H1 (cell line): ENCODE measurements at regions not wholly inside any gene's neighbourhood (a gene's known extent, or its start where the extent isn't known, plus 50 kb on each side); places are given as distances from the start of the nearest gene placed in this dataset.

Experiments
- CTCF ChIA-PET: fragments of 300-600 bp; sonication (Branson Sonifier 250); formaldehyde crosslinking; loops from one replicate; lab custom pipeline; 2021; ENCODE audit not compliant: partially characterized antibody; lab: Charles Lee
- POLR2A ChIA-PET: fragments of 300-600 bp; sonication (Branson Sonifier 250); formaldehyde crosslinking; loops from one replicate; lab custom pipeline; 2021; ENCODE audit warnings: inconsistent platforms; ENCODE audit not compliant: partially characterized antibody; lab: Charles Lee
- DNase-seq, 2 experiments: peaks; one replicate each; pipeline versions ENCODE4 v3.0.0 to v3.0.0-alpha.2; 2010 to 2022; ENCODE audit warnings: low spot score in 2 of 2, low read depth in 1 of 2, mixed read lengths in 1 of 2
- FAIRE-seq: peaks from 2 replicates; lab custom pipeline; 2011; peaks lifted over from hg19 to GRCh38; lab: Jason Lieb, UNC
- H2AFZ ChIP-seq: 2 replicates; pipeline ENCODE4 v1.8.1; 2012; ENCODE audit warnings: low read length, inconsistent platforms
- H2AK5ac ChIP-seq: 2 replicates; pipeline ENCODE4 v1.6.1; 2013; ENCODE audit warnings: low read depth, low read length
- H2BK120ac ChIP-seq: replicated peaks from 2 replicates; pipeline ENCODE3; 2013; ENCODE audit warnings: low read depth, low read length, inconsistent platforms
- H2BK12ac ChIP-seq: 2 replicates; pipeline ENCODE4 v1.6.1; 2013; ENCODE audit warnings: low read depth, low read length
- H2BK15ac ChIP-seq: 2 replicates; pipeline ENCODE4 v1.6.1; 2013; ENCODE audit warnings: low read length
- H2BK20ac ChIP-seq: 2 replicates; pipeline ENCODE4 v1.6.1; 2013; ENCODE audit warnings: low read length
- H2BK5ac ChIP-seq: 2 replicates; pipeline ENCODE4 v1.6.1; 2013; ENCODE audit warnings: low read depth, low read length
- H3K14ac ChIP-seq: 2 replicates; pipeline ENCODE4 v1.6.1; 2013; ENCODE audit warnings: inconsistent platforms; ENCODE audit not compliant: insufficient read length
- H3K18ac ChIP-seq: 2 replicates; pipeline ENCODE4 v1.6.1; 2013; ENCODE audit warnings: low read length; ENCODE audit errors: extremely low read depth
- H3K23ac ChIP-seq: 2 replicates; pipeline ENCODE4 v1.6.1; 2013; ENCODE audit warnings: inconsistent platforms; ENCODE audit not compliant: insufficient read length
- H3K23me2 ChIP-seq: 2 replicates; pipeline ENCODE4 v1.6.1; 2013; ENCODE audit warnings: low read depth, low read length
- H3K27ac ChIP-seq: 2 replicates; pipeline ENCODE4 v1.6.1; 2011; ENCODE audit warnings: low read depth, low read length, inconsistent platforms
- H3K27me3 ChIP-seq, 4 experiments: replicated peaks in 1 of 4; 1 replicate in 1 of 4; 2 replicates in 3 of 4; pipeline versions ENCODE4 v1.6.1 to v1.8.1; 2011 to 2013; ENCODE audit warnings: low read length in 3 of 4, mild to moderate bottlenecking in 3 of 4, inconsistent platforms in 2 of 4, mixed read lengths in 2 of 4, moderate library complexity in 1 of 4; ENCODE audit not compliant: control insufficient read depth in 3 of 4, insufficient read depth in 3 of 4; ENCODE audit errors: extremely low read depth in 1 of 4
- H3K36me3 ChIP-seq, 4 experiments: 2 replicates each; pipeline versions ENCODE4 v1.6.1 to v1.8.1; 2011 to 2013; ENCODE audit warnings: mild to moderate bottlenecking in 4 of 4, low read length in 3 of 4, moderate library complexity in 2 of 4, control low read depth in 1 of 4, inconsistent platforms in 1 of 4; ENCODE audit not compliant: insufficient read depth in 4 of 4, control insufficient read depth in 2 of 4
- H3K4ac ChIP-seq: replicated peaks from 2 replicates; pipeline ENCODE3; 2013; ENCODE audit warnings: low read length, low read depth, mixed read lengths, inconsistent platforms; ENCODE audit not compliant: insufficient read length
- H3K4me1 ChIP-seq, 4 experiments: replicated peaks in 1 of 4; 1 replicate in 1 of 4; 2 replicates in 3 of 4; pipeline versions ENCODE4 v1.6.1 to v1.8.1; 2011 to 2013; ENCODE audit warnings: low read length in 3 of 4, inconsistent platforms in 2 of 4, mixed read lengths in 1 of 4; ENCODE audit not compliant: insufficient read depth in 4 of 4, control insufficient read depth in 3 of 4
- H3K4me2 ChIP-seq, 2 experiments: 2 replicates each; pipeline versions ENCODE4 v1.6.1 to v1.8.1; 2011 to 2013; ENCODE audit warnings: low read depth in 2 of 2, low read length in 2 of 2, control low read depth in 1 of 2, inconsistent platforms in 1 of 2, mild to moderate bottlenecking in 1 of 2; ENCODE audit not compliant: insufficient read depth in 1 of 2
- H3K4me3 ChIP-seq, 4 experiments: fragments of 200-600, 300-600 bp in 1 of 4; sonication (generic), shearing (Covaris generic), sonication (Bioruptor Twin) in 1 of 4; 2 replicates each; pipeline versions ENCODE4 v1.5.1 to v1.8.1; 2011 to 2016; ENCODE audit warnings: low read length in 4 of 4, low read depth in 3 of 4, control low read depth in 2 of 4, inconsistent platforms in 2 of 4, mild to moderate bottlenecking in 2 of 4, mixed read lengths in 1 of 4, moderate library complexity in 1 of 4; ENCODE audit not compliant: insufficient read depth in 2 of 4; ENCODE audit errors: extremely low read depth in 1 of 4
- H3K56ac ChIP-seq: replicated peaks from 2 replicates; pipeline ENCODE3; 2013; ENCODE audit warnings: low read depth, mild to moderate bottlenecking, mixed read lengths, low read length, inconsistent platforms; ENCODE audit not compliant: insufficient read length
- H3K79me1 ChIP-seq: 2 replicates; pipeline ENCODE4 v1.6.1; 2013; ENCODE audit warnings: low read depth, low read length, control low read depth
- H3K79me2 ChIP-seq, 2 experiments: 2 replicates each; pipeline versions ENCODE4 v1.6.1 to v1.8.1; 2012 to 2013; ENCODE audit warnings: low read length in 2 of 2, mild to moderate bottlenecking in 2 of 2, inconsistent platforms in 1 of 2; ENCODE audit not compliant: insufficient read depth in 2 of 2, control insufficient read depth in 1 of 2
- H3K9ac ChIP-seq, 4 experiments: replicated peaks in 1 of 4; 1 replicate in 1 of 4; 2 replicates in 3 of 4; pipeline versions ENCODE4 v1.6.1 to v1.8.1; 2011 to 2013; ENCODE audit warnings: low read depth in 3 of 4, low read length in 3 of 4, control low read depth in 2 of 4, mild to moderate bottlenecking in 2 of 4, moderate library complexity in 2 of 4, inconsistent platforms in 1 of 4; ENCODE audit errors: extremely low read depth in 1 of 4
- H3K9me3 ChIP-seq, 2 experiments: 2 replicates each; pipeline versions ENCODE4 v1.6.1 to v1.8.1; 2012 to 2013; ENCODE audit warnings: mild to moderate bottlenecking in 2 of 2, moderate library complexity in 2 of 2, control low read depth in 1 of 2, inconsistent platforms in 1 of 2, low read depth in 1 of 2, low read length in 1 of 2, mixed read lengths in 1 of 2; ENCODE audit not compliant: insufficient read depth in 2 of 2
- H4K20me1 ChIP-seq, 2 experiments: replicated peaks in 1 of 2; 2 replicates each; pipeline versions ENCODE3 to v1.8.1; 2011 to 2013; ENCODE audit warnings: inconsistent platforms in 2 of 2, low read length in 2 of 2, mild to moderate bottlenecking in 1 of 2; ENCODE audit not compliant: insufficient read depth in 2 of 2, control insufficient read depth in 1 of 2
- H4K5ac ChIP-seq: 2 replicates; pipeline ENCODE4 v1.6.1; 2013; ENCODE audit warnings: low read length, low read depth, mixed read lengths, inconsistent platforms; ENCODE audit not compliant: insufficient read length
- H4K8ac ChIP-seq: 2 replicates; pipeline ENCODE4 v1.8.0; 2013; ENCODE audit warnings: mild to moderate bottlenecking, moderate library complexity, low read length, inconsistent platforms; ENCODE audit not compliant: insufficient read depth; ENCODE audit errors: extremely low read depth
- H4K91ac ChIP-seq: replicated peaks from 2 replicates; pipeline ENCODE3; 2013; ENCODE audit warnings: low read length, mixed read lengths, inconsistent platforms; ENCODE audit not compliant: insufficient read length
- CBX8 ChIP-seq: fragments of 300-800, 300-1000 bp; sonication (generic); IDR thresholded peaks from 2 replicates; pipeline ENCODE4 v1.7.1; 2016; ENCODE audit warnings: low read depth, low read length, borderline replicate concordance
- CEBPB ChIP-seq: IDR thresholded peaks from 2 replicates; pipeline ENCODE4 v1.6.1; 2012; ENCODE audit warnings: low read depth, low read length
- CTBP2 ChIP-seq: IDR thresholded peaks from 2 replicates; pipeline ENCODE4 v1.7.0; 2011; ENCODE audit warnings: borderline replicate concordance, mild to moderate bottlenecking, moderate library complexity, mixed read lengths, low read length; ENCODE audit not compliant: insufficient read depth, insufficient read length
- JUND ChIP-seq: IDR thresholded peaks from 2 replicates; pipeline ENCODE4 v1.6.1; 2011; ENCODE audit warnings: mild to moderate bottlenecking, improper control_type of control experiment, low read length
- KDM5A ChIP-seq: fragments of 200-600 bp; IDR thresholded peaks from 2 replicates; pipeline ENCODE4 v1.7.1; 2012; ENCODE audit warnings: mild to moderate bottlenecking, low read length, inconsistent platforms, mixed read lengths
- NANOG ChIP-seq: IDR thresholded peaks from 2 replicates; pipeline ENCODE4 v1.6.1; 2011; ENCODE audit warnings: low read length, low read depth, mild to moderate bottlenecking, inconsistent platforms; ENCODE audit not compliant: insufficient read depth, poor library complexity, severe bottlenecking
- NRF1 ChIP-seq: IDR thresholded peaks from 2 replicates; pipeline ENCODE4 v1.6.1; 2011; ENCODE audit warnings: mild to moderate bottlenecking, low read depth, low read length, improper control_type of control experiment
- POLR2AphosphoS5 ChIP-seq: IDR thresholded peaks from 2 replicates; pipeline ENCODE4 v1.6.1; 2011; ENCODE audit warnings: low read depth, low read length
- SIN3A ChIP-seq, 2 experiments: IDR thresholded peaks in 1 of 2; conservative IDR thresholded peaks in 1 of 2; 2 replicates each; pipeline ENCODE4 v1.6.1; 2011 to 2012; ENCODE audit warnings: low read length in 2 of 2, improper control_type of control experiment in 1 of 2, low read depth in 1 of 2, mild to moderate bottlenecking in 1 of 2
- SP2 ChIP-seq: IDR thresholded peaks from 2 replicates; pipeline ENCODE4 v1.6.1; 2012; ENCODE audit warnings: mild to moderate bottlenecking, low read length, inconsistent platforms
- TCF12 ChIP-seq: IDR thresholded peaks from 2 replicates; pipeline ENCODE4 v1.6.1; 2011; ENCODE audit warnings: low read depth, mild to moderate bottlenecking, low read length
- TEAD4 ChIP-seq: IDR thresholded peaks from 2 replicates; pipeline ENCODE4 v1.6.1; 2012; ENCODE audit warnings: low read depth, low read length, inconsistent platforms, mixed read lengths
- WGBS, 2 experiments: shearing (Covaris generic) in 1 of 2; methylation state at CpG; one replicate each; pipeline versions ENCODE4 v1.1.6 to v1.1.7; 2013 to 2015; ENCODE audit warnings: low lambda C conversion rate in 2 of 2, mixed read lengths in 2 of 2, inconsistent platforms in 1 of 2, low coverage in 1 of 2, missing lambda C conversion rate in 1 of 2; ENCODE audit not compliant: insufficient replicate concordance in 2 of 2, insufficient coverage in 1 of 2, insufficient read length in 1 of 2; ENCODE audit errors: extremely low coverage in 1 of 2, missing lambda C conversion rate in 1 of 2; 5-methylcytosine and 5-hydroxymethylcytosine counted together
- TF ChIP-seq, protein P1 (sequence below): IDR thresholded peaks from 2 replicates; pipeline ENCODE4 v1.6.1; 2012; ENCODE audit warnings: inconsistent platforms
- TF ChIP-seq, protein P2 (sequence below): IDR thresholded peaks from 2 replicates; pipeline ENCODE4 v1.6.1; 2012; ENCODE audit warnings: low read length, inconsistent platforms

DNA sequence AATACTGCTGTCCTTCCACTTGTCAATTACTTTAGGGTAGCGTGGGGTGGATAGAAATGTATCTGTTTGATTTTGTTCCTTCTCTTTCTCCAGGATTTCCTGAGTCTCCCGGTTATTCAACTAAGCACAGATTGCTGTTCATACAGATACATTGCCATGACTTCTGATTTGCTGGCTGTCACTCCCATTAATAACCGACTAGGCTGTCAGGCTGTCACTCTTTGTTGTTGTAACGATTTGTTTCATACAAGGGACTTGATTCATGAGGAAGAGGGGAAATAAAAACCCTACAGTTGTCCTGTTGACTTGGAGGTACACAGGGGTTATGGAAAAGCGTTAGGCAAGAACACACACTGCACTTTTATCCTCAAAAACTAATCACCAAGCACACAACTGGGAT lies 302.7 kb upstream of the SMIM21 start:
- DNase-seq (no peak), FAIRE-seq (no peak)
- no peaks in the 10 kb centered on the region for H4K20me1 ChIP-seq
- H3K4me3 ChIP-seq = no peak overlapping the region
- H2BK5ac ChIP-seq = no peak overlapping the region
- ChIA-PET POLR2A (no interaction called here), CTCF (interaction anchor here (0.9 to 1.0 kb wide), 2 partner anchors 39 to 179 kb away, joined by 3 read pairs; no protein-coding TSS in a partner anchor)
- no peaks in the 10 kb centered on the region for H3K27me3 ChIP-seq
- H2BK12ac ChIP-seq = no peak overlapping the region
- no peaks in the 10 kb centered on the region for H3K23me2 ChIP-seq
- H2BK15ac ChIP-seq = no peak overlapping the region
- H4K91ac ChIP-seq = no peak overlapping the region
- H4K8ac ChIP-seq = no peak overlapping the region
- H2BK20ac ChIP-seq = no peak overlapping the region
- no peak overlapping the region for H3K9ac ChIP-seq
- H2BK120ac ChIP-seq = no peak overlapping the region
- no peak overlapping the region for H4K5ac ChIP-seq
- WGBS, 2 experiments = 72% methylated on average over 5 of the region's 5 CpGs; no CpG with 5 or more reads in 1 of the 2 experiments
- no peak overlapping the region for H3K14ac ChIP-seq
- H3K23ac ChIP-seq = no peak overlapping the region
- H2AK5ac ChIP-seq = no peak overlapping the region
- no peaks in the 10 kb centered on the region for H3K79me2 ChIP-seq
- H3K18ac ChIP-seq = no peak overlapping the region
- H3K9me3 ChIP-seq = no peaks in the 10 kb centered on the region
- H3K27ac ChIP-seq = no peak overlapping the region
- no peaks in the 10 kb centered on the region for H3K4me1 ChIP-seq
- no peaks in the 10 kb centered on the region for H3K36me3 ChIP-seq
- H2AFZ ChIP-seq = no peak overlapping the region
- no peak overlapping the region for H3K4me2 ChIP-seq
- H3K4ac ChIP-seq = no peak overlapping the region
- no peak overlapping the region for H3K56ac ChIP-seq
- H3K79me1 ChIP-seq = no peaks in the 10 kb centered on the region
- TF ChIP-seq TCF12 (no peak), JUND (no peak), NANOG (no peak), CTBP2 (no peak), SP2 (no peak), POLR2AphosphoS5 (no peak), NRF1 (no peak), CEBPB (no peak), TEAD4 (no peak), CBX8 (no peak), KDM5A (no peak), SIN3A (conservative IDR thresholded peaks at IDR 0.05 in 1 of 2, IDR thresholded peaks at IDR 0.05 in 1 of 2; ENCODE audit: low read depth in 1 of 2, low read length in 2 of 2) (no peak)
- TF ChIP-seq, protein P1, sequence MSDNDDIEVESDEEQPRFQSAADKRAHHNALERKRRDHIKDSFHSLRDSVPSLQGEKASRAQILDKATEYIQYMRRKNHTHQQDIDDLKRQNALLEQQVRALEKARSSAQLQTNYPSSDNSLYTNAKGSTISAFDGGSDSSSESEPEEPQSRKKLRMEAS = no peak
- TF ChIP-seq, protein P2, sequence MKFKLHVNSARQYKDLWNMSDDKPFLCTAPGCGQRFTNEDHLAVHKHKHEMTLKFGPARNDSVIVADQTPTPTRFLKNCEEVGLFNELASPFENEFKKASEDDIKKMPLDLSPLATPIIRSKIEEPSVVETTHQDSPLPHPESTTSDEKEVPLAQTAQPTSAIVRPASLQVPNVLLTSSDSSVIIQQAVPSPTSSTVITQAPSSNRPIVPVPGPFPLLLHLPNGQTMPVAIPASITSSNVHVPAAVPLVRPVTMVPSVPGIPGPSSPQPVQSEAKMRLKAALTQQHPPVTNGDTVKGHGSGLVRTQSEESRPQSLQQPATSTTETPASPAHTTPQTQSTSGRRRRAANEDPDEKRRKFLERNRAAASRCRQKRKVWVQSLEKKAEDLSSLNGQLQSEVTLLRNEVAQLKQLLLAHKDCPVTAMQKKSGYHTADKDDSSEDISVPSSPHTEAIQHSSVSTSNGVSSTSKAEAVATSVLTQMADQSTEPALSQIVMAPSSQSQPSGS = no peak
